ENCODE measurements at regions not wholly inside any gene's neighbourhood (a gene's known extent, or its start where the extent isn't known, plus 50 kb on each side); places are given as distances from the start of the nearest gene placed in this dataset.

- no peak for DNase-seq
Observed at GRCh38 chr11:129324533-129325175, 51.0 kb upstream of the BARX2 start.

GRCh38 chr11:129323896-129324502 is 51.6 kb upstream of the BARX2 start:
- DNase-seq, result no peak

GRCh38 chr11:129322941-129323340 is 52.7 kb upstream of the BARX2 start:
- DNase-seq, result no peak

- no peak for DNase-seq
Observed at GRCh38 chr11:129321076-129321475, 54.6 kb upstream of the BARX2 start.

- no peak for DNase-seq
Observed at GRCh38 chr11:129320494-129320893, 55.2 kb upstream of the BARX2 start.

- DNase-seq, result no peak
Observed at GRCh38 chr11:129319751-129320150, 55.9 kb upstream of the BARX2 start.

GRCh38 chr11:129319201-129319600 is 56.4 kb upstream of the BARX2 start:
- DNase-seq, result no peak

GRCh38 chr11:129317571-129317970 is 58.1 kb upstream of the BARX2 start:
- DNase-seq, result no peak

GRCh38 chr11:129316781-129317180 is 58.9 kb upstream of the BARX2 start:
- no peak for DNase-seq

GRCh38 chr11:129315781-129316579 is 59.7 kb upstream of the BARX2 start:
- no peak for DNase-seq

GRCh38 chr11:129314371-129314770 is 61.3 kb upstream of the BARX2 start:
- no peak for DNase-seq

GRCh38 chr11:129313541-129314297 is 61.9 kb upstream of the BARX2 start:
- no peak for DNase-seq

GRCh38 chr11:129312730-129313503 is 62.7 kb upstream of the BARX2 start:
- no peak for DNase-seq

GRCh38 chr11:129308241-129308865 is 67.3 kb upstream of the BARX2 start:
- DNase-seq, result no peak

- DNase-seq, result no peak
Observed at GRCh38 chr11:129307162-129307561, 68.5 kb upstream of the BARX2 start.

- DNase-seq, result no peak
Observed at GRCh38 chr11:129302386-129303101, 73.1 kb upstream of the BARX2 start.

- DNase-seq, result no peak
Observed at GRCh38 chr11:129300099-129300498, 75.5 kb upstream of the BARX2 start.

- no peak for DNase-seq
Observed at GRCh38 chr11:129298988-129299387, 76.7 kb upstream of the BARX2 start.

- DNase-seq, result no peak
Observed at GRCh38 chr11:129295746-129296145, 79.9 kb upstream of the BARX2 start.

- no peak for DNase-seq
Observed at GRCh38 chr11:129292771-129293170, 82.9 kb upstream of the BARX2 start.

- no peak for DNase-seq
Observed at GRCh38 chr11:129292092-129292491, 83.6 kb upstream of the BARX2 start.
